Right lobe of liver (tissue), 6 donors: ENCODE measurements at regions not wholly inside any gene's neighbourhood (a gene's known extent, or its start where the extent isn't known, plus 50 kb on each side); places are given as distances from the start of the nearest gene placed in this dataset.

Experiments
- ATAC-seq, 4 donors: fragments of 200-7000 bp; cut with Tn5 transposase; one replicate each; pipeline ENCODE4 v1.9.1; 2020; ENCODE audit warnings: mild to moderate bottlenecking in 4 of 4, moderate library complexity in 4 of 4
- DNase-seq, 3 donors: peaks; one replicate each; pipeline ENCODE4 v3.0.0-alpha.2; 2020
- H3K27ac ChIP-seq, 3 donors: fragments of 200-600 bp; one replicate each; pipeline ENCODE4 v1.8.0; 2022
- H3K27me3 ChIP-seq, 2 donors: fragments of 200-600 bp; one replicate each; pipeline ENCODE4 v1.8.0; 2022
- H3K36me3 ChIP-seq, 4 donors: fragments of 200-600 bp; sonication (generic) in 1 of 4; one replicate each; pipeline versions ENCODE4 v1.5.1 to v1.8.0; 2017 to 2022; ENCODE audit warnings: control low read depth in 1 of 4
- H3K4me1 ChIP-seq, 4 donors: fragments of 200-600 bp; sonication (generic) in 1 of 4; one replicate each; pipeline versions ENCODE4 v1.5.1 to v1.8.0; 2017 to 2022; ENCODE audit warnings: control low read depth in 1 of 4
- H3K4me3 ChIP-seq, 3 donors: fragments of 200-600 bp; one replicate each; pipeline ENCODE4 v1.8.0; 2022
- H3K9me3 ChIP-seq, 4 donors: fragments of 200-600 bp; sonication (generic) in 1 of 4; one replicate each; pipeline versions ENCODE4 v1.5.1 to v1.8.0; 2017 to 2022; ENCODE audit warnings: control low read depth in 1 of 4
- CTCF ChIP-seq, 4 donors: fragments of 200-600 bp in 3 of 4; fragments of 450-650 bp in 1 of 4; IDR thresholded peaks; one replicate each; pipeline versions ENCODE4 v1.5.1 to v1.8.0; 2016 to 2022; ENCODE audit warnings: antibody characterized with exemption in 4 of 4, mild to moderate bottlenecking in 2 of 4
- POLR2A ChIP-seq: fragments of 450-650 bp; IDR thresholded peaks from one replicate; pipeline ENCODE4 v1.6.1; 2017; ENCODE audit warnings: antibody characterized with exemption, mild to moderate bottlenecking
- WGBS: methylation state at CpG from one replicate; pipeline ENCODE4 v1.1.6; 2018; ENCODE audit warnings: low coverage, low lambda C conversion rate; ENCODE audit not compliant: insufficient coverage; ENCODE audit errors: missing lambda C conversion rate; 5-methylcytosine and 5-hydroxymethylcytosine counted together
- intact Hi-C, 2 donors: fragments of 100-400 bp; cut with DNase I; formaldehyde crosslinking; loops; one replicate each; pipeline versions ENCODE4 v1.11.2 to v1.14.1; 2022
- donor health status: DM: no; HTN: yes; CAD: no.
- donor health status: DM: no; HTN: no; CAD: no.
- donor health status: DM: no; HTN: no; CAD: no.
- donor health status: DM: no; HTN: yes; CAD: no.
- donor health status: DM: no; HTN: yes; CAD: no.

DNA sequence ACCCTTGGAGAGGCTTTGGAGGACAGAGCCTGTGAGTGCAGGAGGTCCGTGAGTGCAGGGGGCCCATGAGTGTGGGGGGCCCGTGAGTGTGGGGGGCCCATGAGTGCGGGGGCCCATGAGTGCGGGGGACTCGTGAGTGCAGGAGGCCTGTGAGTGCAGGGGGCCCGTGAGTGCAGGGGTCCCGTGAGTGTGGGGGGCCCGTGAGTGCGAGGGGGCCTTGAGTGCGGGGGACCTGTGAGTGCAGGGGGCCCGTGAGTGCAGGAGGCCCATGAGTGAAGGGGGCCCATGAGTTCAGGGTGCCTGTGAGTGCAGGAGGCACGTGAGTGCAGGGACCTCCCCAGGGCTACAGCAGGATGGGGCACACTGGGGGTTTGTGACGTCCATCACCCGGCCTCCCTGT, 108.3 kb upstream of the TTC34 start:
- Histone ChIP-seq H3K4me3 (no peak overlapping the region), H3K36me3 (no peaks in the 10 kb centered on the region), H3K27me3 (no peaks in the 10 kb centered on the region), H3K4me1 (no peaks in the 10 kb centered on the region), H3K27ac (no peak overlapping the region), H3K9me3 (no peaks in the 10 kb centered on the region)
- ATAC-seq = no peak
- intact Hi-C loops = no loop called here
- no peak for DNase-seq
- 81% methylated on average over 9 of the region's 14 CpGs for WGBS
- no peak for TF ChIP-seq CTCF (IDR thresholded peaks at IDR 0.05)

DNA sequence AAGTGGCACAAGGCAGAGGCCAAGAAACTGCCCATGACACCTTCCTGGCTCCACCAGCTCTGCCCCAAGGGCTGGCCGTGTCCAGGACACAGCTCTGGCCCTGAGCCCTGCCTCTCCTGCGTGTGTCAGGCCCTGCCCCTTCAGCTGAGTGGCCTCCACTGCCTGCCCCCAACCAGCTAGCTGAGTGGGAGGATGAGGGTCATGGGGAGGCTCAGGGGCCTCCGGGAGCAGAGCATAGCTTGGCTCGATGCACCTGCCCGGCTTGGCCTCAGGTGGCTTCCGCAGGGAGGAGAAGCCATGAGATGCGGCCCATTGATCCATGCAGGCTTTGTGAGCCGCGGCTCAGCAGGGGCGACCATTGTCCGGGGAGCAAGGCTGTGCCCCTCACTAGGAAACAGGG, 108.7 kb upstream of the TTC34 start:
- Histone ChIP-seq H3K36me3 (no peaks in the 10 kb centered on the region), H3K27ac (no peak overlapping the region), H3K4me1 (no peaks in the 10 kb centered on the region), H3K4me3 (no peak overlapping the region), H3K9me3 (no peaks in the 10 kb centered on the region), H3K27me3 (no peaks in the 10 kb centered on the region)
- intact Hi-C loops = no loop called here
- ATAC-seq = no peak
- no peak for DNase-seq
- TF ChIP-seq POLR2A (no peak), CTCF (IDR thresholded peaks at IDR 0.05) (no peak)
- WGBS = no CpG with 5 or more reads among the region's 11 CpGs

DNA sequence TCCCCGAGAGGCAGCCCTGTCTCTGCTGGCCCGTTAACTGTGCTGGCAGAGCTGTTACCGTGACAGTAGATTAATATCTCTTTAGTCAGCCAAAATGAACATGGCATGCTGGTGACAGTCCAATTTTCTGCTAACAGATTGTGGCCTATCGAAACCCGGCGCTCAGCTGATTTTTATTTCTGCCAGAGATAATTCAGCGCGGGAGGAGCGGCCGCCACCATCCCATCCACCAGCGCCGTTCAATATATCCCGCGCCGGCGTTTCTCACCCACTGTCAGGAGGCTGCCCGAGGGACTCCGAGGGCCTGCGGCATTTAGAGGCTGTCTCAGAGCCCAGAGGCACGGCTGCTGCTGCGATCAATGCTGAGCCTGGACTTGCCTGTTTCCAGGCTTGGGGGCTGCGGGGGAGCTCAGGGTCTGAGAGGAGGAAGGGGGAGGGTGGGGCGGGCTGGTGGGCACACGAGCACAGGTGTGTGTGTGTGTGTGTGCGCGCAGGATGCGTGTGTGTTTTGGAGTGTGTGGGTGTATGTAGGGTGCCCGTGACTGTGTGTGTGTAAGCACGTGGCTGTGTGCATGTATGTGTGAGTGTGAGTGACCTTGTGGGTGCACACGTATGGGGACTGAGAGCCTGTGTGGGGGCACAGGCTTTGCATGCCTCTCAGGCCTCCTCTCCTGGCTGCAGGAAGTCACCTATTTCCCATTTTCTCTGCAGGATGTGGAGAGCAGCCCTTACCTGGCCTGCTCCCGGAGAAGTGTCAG, 109.7 kb upstream of the ACTRT2 start:
- intact Hi-C loops = no loop called here
- Histone ChIP-seq H3K27me3 (no peaks in the 10 kb centered on the region), H3K4me1 (no peaks in the 10 kb centered on the region), H3K9me3 (no peaks in the 10 kb centered on the region), H3K4me3 (no peak overlapping the region), H3K36me3 (no peaks in the 10 kb centered on the region), H3K27ac (no peak overlapping the region)
- TF ChIP-seq CTCF (IDR thresholded peaks at IDR 0.05) (no peak), POLR2A (no peak)
- ATAC-seq = no peak
- DNase-seq = no peak
- WGBS = 72% methylated on average over 5 of the region's 31 CpGs

DNA sequence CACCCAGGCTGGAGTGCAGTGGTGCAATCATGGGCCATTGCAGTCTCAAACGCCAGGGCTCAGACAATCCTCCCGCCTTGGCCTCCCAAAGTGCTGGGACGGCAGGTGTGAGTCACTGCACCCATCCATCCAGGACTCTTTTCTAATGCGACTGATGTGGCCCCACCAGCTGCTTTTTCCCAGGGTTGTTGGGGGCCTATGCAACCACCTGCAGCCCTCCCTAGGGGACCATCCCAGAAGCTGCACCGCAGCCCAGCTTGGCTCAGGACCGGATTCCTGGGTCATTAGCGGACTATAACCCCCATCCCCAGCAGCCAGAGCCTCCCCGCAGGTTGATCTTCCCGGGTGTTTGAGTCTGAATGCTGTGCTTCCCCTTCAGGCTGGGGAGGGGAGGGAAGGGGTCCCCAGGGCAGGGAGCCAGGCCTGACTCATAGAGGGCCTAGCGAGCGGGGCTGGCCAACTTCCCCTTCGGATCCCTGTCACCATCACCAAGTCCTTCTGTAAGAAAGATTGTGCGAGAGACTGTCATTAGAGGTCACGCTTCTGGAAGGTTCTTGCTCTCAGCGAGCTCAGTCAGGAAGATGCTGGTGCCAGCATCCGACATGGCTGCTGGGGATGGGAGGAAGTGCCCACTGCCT, 108.7 kb upstream of the ACTRT2 start:
- WGBS = 40% methylated on average over 1 of the region's 16 CpGs
- intact Hi-C loops = no loop called here
- H3K36me3 ChIP-seq = no peaks in the 10 kb centered on the region
- no peaks in the 10 kb centered on the region for H3K27me3 ChIP-seq
- no peaks in the 10 kb centered on the region for H3K4me1 ChIP-seq
- DNase-seq (no peak), ATAC-seq (no peak)
- no peaks in the 10 kb centered on the region for H3K9me3 ChIP-seq
- H3K4me3 ChIP-seq = no peak overlapping the region
- H3K27ac ChIP-seq = no peak overlapping the region
- TF ChIP-seq POLR2A = no peak

- no peak for DNase-seq
- intact Hi-C loops = no loop called here
- H3K36me3 ChIP-seq = no peaks in the 10 kb centered on the region
These were observed 108.2 kb upstream of the ACTRT2 start for GRCh38 chr1:2913091-2913490.

More at GRCh38 chr1:2913091-2913490, 108.2 kb upstream of the ACTRT2 start:
- no peaks in the 10 kb centered on the region for H3K27me3 ChIP-seq
- TF ChIP-seq CTCF (IDR thresholded peaks at IDR 0.05) = no peak
- no peak for TF ChIP-seq POLR2A
- no peak for ATAC-seq
- H3K4me1 ChIP-seq = no peaks in the 10 kb centered on the region
- no peak overlapping the region for H3K27ac ChIP-seq
- H3K4me3 ChIP-seq = no peak overlapping the region
- WGBS = no CpG with 5 or more reads among the region's 15 CpGs
- no peaks in the 10 kb centered on the region for H3K9me3 ChIP-seq
